HG03108 (cell line): ENCODE measurements at regions not wholly inside any gene's neighbourhood (a gene's known extent, or its start where the extent isn't known, plus 50 kb on each side); places are given as distances from the start of the nearest gene placed in this dataset.
"Not testable (repeated sequence)": the region's sequence is repeated elsewhere in the genome, so short reads cannot be mapped to it uniquely, and the experiment has no call there.

Experiments used
- ATAC-seq: cut with Tn5 transposase; IDR thresholded peaks from one replicate; pipeline ENCODE4 v1.9.1; 2021; ENCODE audit warnings: moderate library complexity; ENCODE audit not compliant: unreplicated experiment

DNA sequence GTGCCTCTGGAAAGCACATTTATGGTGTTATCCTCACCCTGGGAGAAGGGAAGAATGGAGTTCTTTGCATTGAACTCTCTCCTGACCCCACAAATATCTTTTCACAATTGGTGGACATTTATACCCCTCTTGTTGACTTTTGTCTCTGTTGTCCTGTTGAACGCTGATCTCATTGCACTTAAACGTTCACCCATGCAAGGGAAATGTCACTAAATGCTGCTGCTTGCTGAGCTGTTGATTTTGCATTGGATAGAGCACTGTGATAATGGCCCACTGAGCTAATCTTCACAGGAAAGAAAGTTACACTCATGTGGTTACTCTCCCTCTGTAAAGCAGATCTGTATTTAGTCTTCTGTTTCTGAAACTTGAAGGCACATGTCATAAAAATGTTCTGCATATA is 133.4 kb downstream of the FZD1 start:
- no peak for ATAC-seq

GRCh38 chr7:91398341-91398740 is 134.1 kb downstream of the FZD1 start:
- ATAC-seq = no peak

DNA sequence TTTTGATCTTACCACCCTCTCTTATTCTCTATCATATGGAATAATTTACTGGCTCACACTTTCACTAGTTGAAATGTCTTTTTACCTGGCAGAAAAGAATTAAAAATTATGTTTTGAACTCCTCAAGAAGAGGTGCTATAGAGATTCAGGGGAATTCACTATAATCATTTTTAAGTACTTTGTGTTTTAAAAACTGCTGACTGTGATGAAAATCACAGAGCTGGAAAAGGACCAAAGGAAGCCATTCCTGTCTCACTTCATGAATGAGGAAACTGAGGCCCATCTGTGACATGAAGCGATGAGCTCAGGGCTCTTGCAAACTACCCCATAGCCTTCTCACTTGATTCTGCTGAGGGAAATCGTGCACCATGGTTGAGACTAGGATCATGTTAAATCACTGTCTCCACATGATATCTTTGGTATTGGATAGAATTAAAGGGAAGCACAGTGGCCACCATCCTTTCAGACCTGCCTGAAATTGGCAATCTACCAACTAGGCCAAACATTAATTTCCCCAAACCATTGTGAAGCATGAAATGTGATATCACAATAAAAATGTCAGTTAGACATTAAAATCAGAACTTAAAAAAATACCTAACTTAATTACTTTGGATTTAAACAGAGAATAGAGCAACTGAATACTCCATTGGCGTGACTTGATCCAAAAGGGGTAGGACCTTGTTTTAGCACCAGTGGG is 141.0 kb downstream of the FZD1 start:
- no peak for ATAC-seq

GRCh38 chr7:91405873-91406272 is 141.6 kb downstream of the FZD1 start:
- not testable (repeated sequence) for ATAC-seq

- no peak for ATAC-seq
Observed at GRCh38 chr7:91407942-91408341, 143.7 kb downstream of the FZD1 start.

DNA sequence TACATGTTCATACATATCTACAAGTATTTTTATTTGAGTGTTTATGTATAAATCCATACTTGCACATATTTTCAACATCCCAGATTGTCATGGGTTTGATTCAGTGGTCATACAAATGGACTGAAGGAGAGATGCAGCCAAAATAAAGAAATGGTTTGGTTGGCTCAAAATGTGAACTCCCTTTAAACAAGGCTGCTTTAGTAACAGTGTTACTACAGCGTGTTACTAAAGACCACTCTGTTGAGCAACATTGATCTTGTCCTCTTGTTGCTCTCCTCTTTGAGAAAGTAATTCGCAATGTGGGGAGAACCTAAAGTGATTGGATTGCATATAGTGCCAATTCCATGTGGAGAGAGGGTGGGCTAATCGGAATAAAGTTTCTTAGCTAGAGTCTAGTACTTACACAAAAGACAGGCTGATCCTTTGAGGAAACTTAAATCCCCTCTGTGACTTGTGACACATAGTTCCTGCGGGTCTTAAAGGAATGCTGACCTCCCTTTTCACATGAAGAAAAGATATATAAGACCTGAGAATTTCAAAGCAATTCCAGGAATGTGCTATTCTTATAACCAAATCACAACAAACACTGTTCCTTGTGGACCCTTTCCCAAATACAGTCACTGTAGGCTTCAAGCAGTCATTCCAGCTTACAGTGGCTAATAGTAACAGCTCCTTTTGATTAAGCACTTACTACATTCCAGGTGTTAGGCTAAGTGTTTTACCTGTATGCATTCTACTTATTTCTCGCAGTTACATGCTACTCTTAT is 144.3 kb downstream of the FZD1 start:
- no peak for ATAC-seq

GRCh38 chr7:91411060-91411459 is 146.8 kb downstream of the FZD1 start:
- no peak for ATAC-seq

DNA sequence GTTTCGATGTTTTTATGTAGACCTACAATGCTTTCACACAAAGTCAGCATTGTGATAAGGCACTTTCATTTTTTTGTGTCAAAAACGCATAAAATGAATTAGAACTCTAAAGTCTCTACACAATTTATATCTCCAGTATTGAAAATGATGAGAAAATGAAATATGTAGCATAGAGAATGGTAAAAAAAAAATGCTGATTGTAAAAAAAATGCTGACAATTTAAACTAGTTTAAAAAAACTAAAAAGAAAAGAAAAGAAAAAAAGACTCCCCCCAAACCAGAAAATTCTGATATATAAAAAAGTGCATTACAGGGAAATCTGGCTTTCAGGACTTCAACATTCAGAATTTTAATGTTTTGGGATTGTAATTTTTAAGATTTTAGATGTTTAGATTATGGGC is 148.1 kb downstream of the FZD1 start:
- no peak for ATAC-seq

- no peak for ATAC-seq
Observed at GRCh38 chr7:91414734-91415133, 150.5 kb downstream of the FZD1 start.

DNA sequence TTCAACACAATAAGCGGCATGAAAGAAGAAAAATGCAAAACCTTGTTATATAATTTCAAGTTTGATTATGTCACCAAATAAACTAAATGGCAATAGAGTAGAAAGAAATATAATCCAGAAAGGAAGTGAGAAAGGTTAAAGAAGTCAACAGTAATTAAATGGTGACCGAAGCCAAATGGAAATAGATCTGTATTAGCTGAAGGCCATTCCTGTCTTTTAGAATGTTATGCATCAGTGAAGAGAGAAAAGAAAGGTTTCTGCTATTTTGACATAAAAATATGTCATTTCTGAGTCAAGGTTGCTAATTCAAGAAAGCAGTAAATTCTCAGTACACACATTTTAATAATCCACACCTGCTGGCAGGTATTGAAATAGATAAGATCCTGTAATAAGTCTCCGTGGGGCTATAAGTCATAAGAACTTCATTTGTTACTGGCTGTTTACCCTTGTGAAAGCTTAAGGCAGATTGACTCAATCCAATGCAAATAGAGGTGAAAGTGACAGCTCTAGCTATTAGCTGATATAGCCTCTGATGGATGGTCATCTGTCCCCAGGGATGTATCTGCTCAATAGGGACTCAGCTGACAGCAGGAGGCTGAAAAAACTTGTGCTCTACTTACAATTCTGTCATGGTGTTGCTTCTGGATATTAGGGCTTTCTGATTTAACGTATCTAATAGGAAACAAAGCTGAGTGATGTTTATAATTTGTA is 152.1 kb downstream of the FZD1 start:
- no peak for ATAC-seq

DNA sequence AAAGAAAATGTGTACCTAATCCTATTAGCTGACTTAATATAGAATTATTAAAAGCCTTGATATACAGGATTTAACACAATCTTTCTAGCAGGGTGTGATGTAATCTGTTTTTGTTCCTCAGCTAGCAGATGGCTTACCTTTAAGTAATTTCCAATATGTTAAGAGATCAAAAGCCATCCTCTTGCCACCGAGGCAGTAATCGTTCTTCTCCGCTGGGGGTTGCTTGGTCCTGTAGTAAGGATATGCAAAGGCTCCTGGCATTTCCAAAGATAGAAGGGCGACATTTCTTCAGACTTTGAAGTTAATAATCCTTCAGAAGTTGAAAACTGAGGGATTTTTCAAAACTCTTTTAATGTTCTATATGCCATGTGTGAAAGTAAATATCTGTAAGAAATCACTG is 156.4 kb downstream of the FZD1 start:
- no peak for ATAC-seq

DNA sequence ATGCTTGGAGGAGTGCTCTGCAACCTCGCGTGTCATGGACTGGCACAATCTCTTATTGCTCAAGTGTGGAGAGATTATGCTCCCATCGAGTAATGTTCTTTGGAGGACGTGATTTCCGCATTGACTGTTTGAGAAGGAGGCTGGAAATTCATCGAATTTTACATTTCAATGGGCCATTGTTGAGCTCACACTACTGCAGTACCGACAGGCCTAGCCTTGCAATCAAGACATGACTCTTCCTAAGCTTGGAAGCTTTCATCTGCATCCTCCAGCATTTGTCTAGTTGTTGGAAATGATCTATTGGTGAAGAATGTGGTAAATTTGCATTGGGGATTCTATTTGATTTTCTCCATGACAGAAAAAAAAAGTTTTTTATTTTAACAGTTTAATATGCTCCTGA is 156.8 kb downstream of the FZD1 start:
- ATAC-seq = no peak

DNA sequence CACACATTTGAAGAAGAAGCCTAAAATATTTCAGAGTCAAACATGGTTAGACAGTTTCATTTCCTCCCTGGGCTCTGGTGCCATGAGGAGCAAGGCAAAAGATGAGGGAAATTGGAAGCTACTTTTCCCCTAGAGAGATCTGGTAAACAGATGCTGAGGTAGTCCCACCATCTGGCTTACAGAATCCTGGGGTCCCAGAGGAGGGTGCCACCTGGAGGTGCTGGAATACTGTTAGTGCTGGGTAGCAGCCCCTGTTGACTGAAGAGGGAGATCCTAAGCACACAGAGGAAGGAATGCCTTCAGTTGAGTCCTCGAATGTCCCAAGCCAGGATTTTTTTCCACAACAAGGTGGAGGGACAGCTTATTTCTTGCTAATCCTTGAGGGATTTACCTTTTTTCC is 160.1 kb downstream of the FZD1 start:
- ATAC-seq = no peak

DNA sequence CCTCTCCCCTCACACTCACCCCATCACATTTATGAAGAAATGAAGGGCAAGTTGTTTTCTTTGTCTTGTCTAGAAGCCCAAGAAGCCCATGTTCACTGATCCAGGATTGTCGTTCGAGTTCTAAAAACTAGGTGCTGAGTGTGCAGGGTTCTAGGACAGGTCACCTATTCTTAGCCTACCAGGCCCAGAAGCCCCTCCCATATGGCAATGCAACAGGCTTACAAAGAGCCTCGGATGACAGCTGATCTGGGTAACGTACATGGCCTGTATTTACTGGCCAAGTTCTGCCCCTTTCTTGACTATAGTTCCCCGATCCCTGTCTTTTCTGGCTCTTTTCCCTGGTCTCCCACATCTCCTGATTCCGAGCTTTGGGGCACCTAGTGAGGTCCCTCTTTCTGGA is 160.9 kb downstream of the FZD1 start:
- ATAC-seq = no peak

GRCh38 chr7:91427051-91427450 is 162.8 kb downstream of the FZD1 start:
- no peak for ATAC-seq

DNA sequence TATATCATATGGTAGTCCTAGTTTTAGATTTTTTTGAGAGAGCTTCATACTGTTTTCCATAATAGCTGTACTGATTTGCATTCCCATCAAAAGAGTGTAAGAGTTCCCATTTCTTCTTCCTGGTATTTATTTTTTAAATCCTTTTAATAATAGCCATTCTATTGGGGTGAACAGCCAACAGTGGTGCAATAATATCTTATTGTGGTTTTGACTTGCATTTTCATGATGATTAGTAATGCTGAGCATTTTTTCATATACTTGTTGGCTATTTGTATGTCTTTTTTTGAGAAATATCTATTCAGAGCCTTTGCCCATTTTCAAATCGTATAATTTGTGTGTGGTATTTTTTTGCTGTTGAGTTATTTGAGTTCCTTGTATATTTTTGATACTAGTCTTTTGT is 167.4 kb downstream of the FZD1 start:
- no peak for ATAC-seq

DNA sequence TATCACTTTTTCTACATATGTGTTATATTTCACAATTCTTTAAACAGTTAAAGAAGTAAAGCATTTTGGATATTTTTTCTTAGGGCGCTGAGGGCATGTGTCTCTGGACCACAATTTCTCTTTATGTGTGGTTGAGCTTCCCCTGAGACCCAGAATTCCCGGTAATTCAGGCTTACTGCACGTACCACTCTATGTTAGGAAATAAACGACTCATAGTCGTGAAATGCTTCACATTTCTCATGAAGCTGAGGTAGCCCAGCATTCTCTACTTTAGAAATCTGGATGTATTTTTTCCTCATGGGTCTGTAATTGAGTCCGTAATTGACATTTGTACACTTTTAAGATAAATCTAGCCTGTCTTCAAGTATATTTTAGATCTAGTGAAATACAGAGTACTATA is 170.6 kb downstream of the FZD1 start:
- ATAC-seq = no peak

- ATAC-seq = no peak
Observed at GRCh38 chr7:91435381-91436059, 171.3 kb downstream of the FZD1 start.

DNA sequence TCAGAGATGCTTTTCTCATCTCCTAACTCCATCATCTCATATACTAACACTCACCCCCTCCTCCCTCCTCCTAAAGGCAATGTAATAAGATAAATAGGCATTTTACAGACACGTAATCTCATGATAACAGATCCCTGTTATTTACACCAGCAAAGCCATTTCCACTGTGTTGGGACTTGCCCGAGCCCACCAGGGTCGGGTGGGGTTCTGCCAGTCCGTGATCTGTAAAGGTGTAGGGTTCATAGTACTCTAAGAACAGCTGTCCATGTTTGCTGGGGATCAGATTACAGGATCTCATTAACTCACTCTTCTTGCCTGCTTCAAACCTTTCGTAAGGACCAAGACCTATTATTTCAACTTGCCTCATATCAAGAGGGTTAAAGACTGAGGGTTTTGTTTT is 172.4 kb downstream of the FZD1 start:
- ATAC-seq = no peak

DNA sequence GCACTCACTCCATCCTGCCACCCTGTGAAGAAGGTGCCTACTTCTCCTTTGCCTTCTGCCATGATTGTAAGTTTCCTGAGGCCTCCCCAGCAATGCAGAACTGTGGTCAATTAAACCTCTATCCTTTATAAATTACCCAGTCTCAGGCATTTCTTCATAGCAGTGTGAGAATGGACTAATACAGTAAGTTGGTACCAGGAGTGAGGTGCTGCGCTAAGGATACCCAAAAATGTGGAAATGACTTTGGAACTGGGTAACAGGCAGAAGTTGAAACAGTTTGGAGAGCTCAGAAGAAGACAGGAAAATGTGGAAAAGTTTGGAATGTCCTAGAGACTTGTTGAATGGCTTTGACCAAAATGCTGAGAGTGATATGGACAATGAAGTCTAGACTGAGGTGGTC is 176.0 kb downstream of the FZD1 start:
- not testable (repeated sequence) for ATAC-seq

DNA sequence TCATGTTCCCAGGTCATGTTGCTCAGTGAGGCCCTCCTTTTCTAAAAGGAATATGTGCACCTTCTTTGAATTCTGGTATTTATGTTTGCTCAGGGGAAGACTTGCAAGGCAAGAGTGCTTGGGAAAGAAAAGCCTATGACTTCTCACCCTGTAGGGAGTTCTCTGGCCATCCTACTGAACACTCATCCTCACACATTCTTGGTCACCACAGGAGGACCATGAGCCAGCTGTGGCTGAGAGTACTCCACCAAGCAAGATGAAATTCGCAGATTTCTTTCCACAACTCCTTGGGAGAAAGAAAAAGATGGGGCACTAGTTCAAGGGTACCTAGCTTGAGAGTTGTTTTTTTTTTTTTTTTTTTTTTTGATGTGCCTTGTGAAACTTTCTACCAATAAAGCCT is 179.6 kb downstream of the FZD1 start:
- no peak for ATAC-seq
